ENCODE measurements at regions not wholly inside any gene's neighbourhood (a gene's known extent, or its start where the extent isn't known, plus 50 kb on each side); places are given as distances from the start of the nearest gene placed in this dataset.

DNA sequence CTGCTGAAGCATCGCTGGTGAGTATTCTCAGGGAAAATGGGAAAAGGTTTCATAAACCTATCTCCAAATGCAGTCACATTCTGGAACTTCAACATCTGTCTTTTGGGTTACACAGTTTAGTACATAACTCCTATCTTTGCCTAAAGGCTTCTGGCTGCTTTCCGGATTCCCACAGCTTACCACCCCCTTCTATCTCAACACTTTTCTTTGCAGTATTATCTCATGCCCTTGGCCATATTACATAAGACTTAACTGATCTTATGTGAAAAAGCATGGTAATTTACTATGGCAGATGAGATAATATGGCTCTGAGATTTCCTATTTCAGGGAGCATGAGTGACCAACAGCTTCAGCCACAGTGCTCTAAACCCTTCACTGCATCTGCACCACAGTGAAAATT, 369.3 kb upstream of the LINC00305 start:
- H3K4me3 Mint-ChIP-seq = no peak overlapping the region
- no peak overlapping the region for H3K27ac Mint-ChIP-seq
- ChIA-PET POLR2A (no interaction called here), CTCF (no interaction called here)
- TF ChIP-seq, protein P1, sequence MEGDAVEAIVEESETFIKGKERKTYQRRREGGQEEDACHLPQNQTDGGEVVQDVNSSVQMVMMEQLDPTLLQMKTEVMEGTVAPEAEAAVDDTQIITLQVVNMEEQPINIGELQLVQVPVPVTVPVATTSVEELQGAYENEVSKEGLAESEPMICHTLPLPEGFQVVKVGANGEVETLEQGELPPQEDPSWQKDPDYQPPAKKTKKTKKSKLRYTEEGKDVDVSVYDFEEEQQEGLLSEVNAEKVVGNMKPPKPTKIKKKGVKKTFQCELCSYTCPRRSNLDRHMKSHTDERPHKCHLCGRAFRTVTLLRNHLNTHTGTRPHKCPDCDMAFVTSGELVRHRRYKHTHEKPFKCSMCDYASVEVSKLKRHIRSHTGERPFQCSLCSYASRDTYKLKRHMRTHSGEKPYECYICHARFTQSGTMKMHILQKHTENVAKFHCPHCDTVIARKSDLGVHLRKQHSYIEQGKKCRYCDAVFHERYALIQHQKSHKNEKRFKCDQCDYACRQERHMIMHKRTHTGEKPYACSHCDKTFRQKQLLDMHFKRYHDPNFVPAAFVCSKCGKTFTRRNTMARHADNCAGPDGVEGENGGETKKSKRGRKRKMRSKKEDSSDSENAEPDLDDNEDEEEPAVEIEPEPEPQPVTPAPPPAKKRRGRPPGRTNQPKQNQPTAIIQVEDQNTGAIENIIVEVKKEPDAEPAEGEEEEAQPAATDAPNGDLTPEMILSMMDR (IDR thresholded peaks at IDR 0.05) = no peak
- DNase-seq = no peak
- no peaks in the 10 kb centered on the region for H3K27me3 Mint-ChIP-seq
- no peak for ATAC-seq (ENCODE audit: low read depth)
- intact Hi-C loops (cut with micrococcal nuclease) = no loop called here
- peaks cover 7% of the 10 kb centered on the region for H3K9me3 Mint-ChIP-seq
- H3K36me3 Mint-ChIP-seq (ENCODE audit: low read depth) = no peaks in the 10 kb centered on the region
- no peaks in the 10 kb centered on the region for H3K4me1 Mint-ChIP-seq

DNA sequence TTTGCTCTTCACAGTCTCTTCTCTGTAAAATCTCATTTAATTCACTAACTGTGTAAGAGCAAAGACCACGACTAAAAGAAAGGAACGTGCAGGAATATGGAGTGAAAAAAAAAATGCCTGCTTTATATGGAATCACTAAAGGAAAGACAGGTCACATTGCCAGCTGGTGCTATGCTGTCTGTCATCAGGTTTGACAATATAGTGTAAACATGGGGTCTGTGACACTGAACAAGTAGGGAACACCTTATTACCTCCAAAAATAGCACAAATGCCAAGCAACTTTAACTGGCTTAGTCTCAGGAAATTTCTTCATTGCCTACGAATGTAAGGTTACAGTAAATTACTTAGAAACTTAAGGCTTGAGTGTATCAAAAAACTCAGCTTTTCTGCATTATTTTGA, 364.5 kb upstream of the LINC00305 start:
- intact Hi-C loops (cut with micrococcal nuclease) = no loop called here
- Mint-ChIP-seq H3K27ac (no peak overlapping the region), H3K27me3 (no peaks in the 10 kb centered on the region), H3K36me3 (ENCODE audit: low read depth) (no peaks in the 10 kb centered on the region), H3K4me1 (no peaks in the 10 kb centered on the region), H3K9me3 (no peaks in the 10 kb centered on the region), H3K4me3 (no peak overlapping the region)
- POLR2A ChIA-PET = no interaction called here
- CTCF ChIA-PET = no interaction called here
- ATAC-seq (ENCODE audit: low read depth) (no peak), DNase-seq (no peak)
- TF ChIP-seq, protein P1 (IDR thresholded peaks at IDR 0.05) = no peak

DNA sequence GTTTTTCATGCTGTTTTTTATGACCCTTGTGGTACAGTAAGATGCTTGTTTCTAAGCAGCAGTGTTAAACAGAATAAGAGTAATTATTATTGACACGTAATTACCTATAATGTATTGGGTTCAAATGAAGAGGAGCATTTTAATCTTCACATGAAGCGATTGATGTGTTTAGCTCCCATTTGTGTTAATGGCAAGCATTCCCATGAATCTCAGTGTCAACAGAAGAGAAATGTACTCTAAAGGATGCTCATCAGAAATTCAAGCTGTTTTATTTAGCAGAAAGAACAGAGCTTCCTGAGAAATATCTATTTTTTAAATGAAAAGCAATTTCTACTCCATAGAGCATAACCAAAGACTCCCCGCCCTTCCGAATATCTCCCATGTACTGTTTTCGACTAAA, 341.3 kb upstream of the LINC00305 start:
- Mint-ChIP-seq H3K27me3 (no peaks in the 10 kb centered on the region), H3K4me3 (no peak overlapping the region), H3K4me1 (no peaks in the 10 kb centered on the region), H3K27ac (no peak overlapping the region), H3K9me3 (no peaks in the 10 kb centered on the region), H3K36me3 (ENCODE audit: low read depth) (no peaks in the 10 kb centered on the region)
- no peak for ATAC-seq (ENCODE audit: low read depth)
- POLR2A ChIA-PET = no interaction called here
- intact Hi-C loops (cut with micrococcal nuclease) = no loop called here
- DNase-seq = no peak
- CTCF ChIA-PET = no interaction called here
- TF ChIP-seq, protein P1 (IDR thresholded peaks at IDR 0.05) = no peak

DNA sequence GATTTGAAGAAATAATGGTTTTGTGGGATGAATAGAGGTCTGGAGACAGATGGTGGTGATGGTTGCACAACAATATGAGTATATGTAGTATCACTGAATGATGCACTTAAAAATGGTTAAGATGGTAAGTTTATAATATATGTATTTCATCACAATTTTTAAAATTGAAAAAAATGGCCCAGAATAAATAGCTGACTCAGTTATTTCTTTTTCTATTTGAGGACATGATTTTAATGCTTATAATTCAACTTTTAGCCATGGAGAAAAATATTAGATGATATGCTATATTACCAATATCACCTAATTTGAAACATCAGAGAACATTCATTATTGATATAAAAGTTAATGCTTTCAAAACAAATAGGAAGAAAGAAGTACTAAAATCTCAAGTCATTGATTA, 339.8 kb upstream of the LINC00305 start:
- DNase-seq (no peak), ATAC-seq (ENCODE audit: low read depth) (no peak)
- ChIA-PET POLR2A (no interaction called here), CTCF (no interaction called here)
- Mint-ChIP-seq H3K27ac (no peak overlapping the region), H3K27me3 (no peaks in the 10 kb centered on the region), H3K9me3 (no peaks in the 10 kb centered on the region), H3K4me3 (no peak overlapping the region), H3K36me3 (ENCODE audit: low read depth) (no peaks in the 10 kb centered on the region), H3K4me1 (no peaks in the 10 kb centered on the region)
- intact Hi-C loops (cut with micrococcal nuclease) = no loop called here
- TF ChIP-seq, protein P1 (IDR thresholded peaks at IDR 0.05) = no peak

DNA sequence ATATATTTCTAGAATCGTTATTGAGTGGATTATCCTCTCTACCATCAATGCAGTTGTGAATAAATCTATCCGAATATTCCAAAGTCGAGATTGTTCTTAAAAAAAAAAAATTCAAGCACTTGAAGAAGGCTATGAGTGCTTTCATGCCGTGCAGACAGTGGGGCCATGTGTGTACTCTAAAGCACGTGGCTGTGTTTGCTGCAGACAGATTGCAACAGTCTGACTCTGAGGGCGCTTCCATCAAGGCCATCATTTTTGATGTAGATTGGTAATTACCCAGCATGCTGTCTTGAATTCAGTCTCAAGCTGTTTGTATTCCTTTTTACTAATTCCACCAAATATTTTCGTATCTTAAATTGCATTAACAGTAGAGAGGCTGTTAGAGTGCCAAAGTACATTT, 325.9 kb upstream of the LINC00305 start:
- intact Hi-C loops (cut with micrococcal nuclease) = no loop called here
- POLR2A ChIA-PET = no interaction called here
- no peaks in the 10 kb centered on the region for H3K27me3 Mint-ChIP-seq
- no peak overlapping the region for H3K27ac Mint-ChIP-seq
- TF ChIP-seq, protein P1 (IDR thresholded peaks at IDR 0.05) = no peak
- CTCF ChIA-PET = no interaction called here
- no peak overlapping the region for H3K4me3 Mint-ChIP-seq
- DNase-seq (no peak), ATAC-seq (ENCODE audit: low read depth) (no peak)
- no peaks in the 10 kb centered on the region for H3K36me3 Mint-ChIP-seq (ENCODE audit: low read depth)
- H3K9me3 Mint-ChIP-seq = no peaks in the 10 kb centered on the region
- no peaks in the 10 kb centered on the region for H3K4me1 Mint-ChIP-seq
